Gastroesophageal sphincter (tissue), 3 donors: ENCODE measurements at regions not wholly inside any gene's neighbourhood (a gene's known extent, or its start where the extent isn't known, plus 50 kb on each side); places are given as distances from the start of the nearest gene placed in this dataset.

Experiments
- CTCF ChIP-seq, 4 experiments: fragments of 200-600 bp in 2 of 4; fragments of 450-650 bp in 2 of 4; sonication (generic) in 1 of 4; IDR thresholded peaks; one replicate each; pipeline ENCODE4 v1.5.1; 2017 to 2019; ENCODE audit warnings: antibody characterized with exemption in 4 of 4, mild to moderate bottlenecking in 2 of 4, moderate library complexity in 2 of 4
- EP300 ChIP-seq: sonication (generic); formaldehyde crosslinking; IDR thresholded peaks from one replicate; pipeline ENCODE4 v1.6.1; 2017; ENCODE audit warnings: antibody characterized with exemption, mild to moderate bottlenecking
- POLR2A ChIP-seq, 2 donors: fragments of 450-650 bp; IDR thresholded peaks; one replicate each; pipeline ENCODE4 v1.6.1; 2017; ENCODE audit warnings: antibody characterized with exemption in 2 of 2, mild to moderate bottlenecking in 2 of 2, moderate library complexity in 1 of 2

DNA sequence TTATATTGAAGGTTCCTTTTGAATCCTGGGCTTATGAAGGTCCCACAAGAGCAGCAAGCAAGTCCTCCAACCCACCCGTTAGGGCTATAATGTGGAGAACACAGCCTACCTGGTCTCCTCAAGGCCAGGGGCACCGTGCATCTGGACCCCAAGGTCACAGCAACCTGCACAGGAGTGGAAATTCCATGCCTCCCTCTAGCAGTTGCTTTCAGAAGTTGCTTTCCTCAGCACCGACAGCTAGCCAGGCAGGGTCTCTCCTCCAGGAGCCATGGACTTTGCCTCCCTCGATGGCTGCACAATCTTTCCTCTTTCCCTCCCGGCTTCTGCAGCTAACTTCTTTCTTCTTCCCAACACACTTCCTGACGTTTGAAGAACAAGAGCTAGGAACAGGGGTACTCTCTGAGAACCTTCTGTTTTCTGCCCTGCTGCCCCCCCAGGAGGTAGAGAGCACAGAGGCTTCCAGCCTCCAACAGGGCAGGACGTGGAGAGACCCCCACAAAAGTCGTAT, 149.8 kb downstream of the PTPN20 start:
- TF ChIP-seq CTCF (IDR thresholded peaks at IDR 0.05) (no peak), POLR2A (IDR thresholded peaks at IDR 0.05) (no peak), EP300 (no peak)
